HG03025 (cell line): ENCODE measurements at regions not wholly inside any gene's neighbourhood (a gene's known extent, or its start where the extent isn't known, plus 50 kb on each side); places are given as distances from the start of the nearest gene placed in this dataset.

Experiments
- ATAC-seq: cut with Tn5 transposase; IDR thresholded peaks from one replicate; pipeline ENCODE4 v1.9.1; 2021; ENCODE audit warnings: mild to moderate bottlenecking, moderate library complexity; ENCODE audit not compliant: unreplicated experiment, low FRiP score

DNA sequence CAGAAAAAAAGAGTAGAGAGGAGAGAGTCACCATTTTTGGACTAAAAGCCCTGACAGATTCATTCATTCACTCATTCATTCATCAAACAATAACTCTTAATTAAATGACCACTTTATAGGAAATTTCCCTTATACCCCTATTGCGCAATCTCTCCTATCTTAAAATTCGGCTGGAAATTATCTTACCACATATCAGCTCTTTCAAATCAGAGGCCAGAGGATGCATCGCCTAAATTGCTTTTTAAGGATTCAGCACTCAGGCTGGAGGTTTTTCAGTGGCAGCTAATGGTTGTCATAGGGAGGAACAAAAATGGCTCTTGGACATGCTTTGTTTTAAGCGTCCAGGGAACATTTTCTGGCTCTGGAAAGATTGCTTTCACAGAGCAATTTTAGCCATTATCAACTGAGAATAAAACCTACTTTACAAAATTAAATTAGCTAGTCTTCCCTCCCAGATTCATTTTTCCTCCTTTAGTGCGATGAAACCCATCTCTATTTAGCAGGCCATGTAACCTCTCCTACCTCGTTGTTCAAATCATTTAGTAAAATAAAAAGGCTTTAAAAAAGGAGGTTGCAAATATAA lies 115.2 kb downstream of the OLFM4 start:
- ATAC-seq, result no peak

GRCh38 chr13:53144826-53145225 lies 116.2 kb downstream of the OLFM4 start:
- no peak for ATAC-seq

GRCh38 chr13:53150568-53150967 lies 122.0 kb downstream of the OLFM4 start:
- no peak for ATAC-seq

- peak; percentile 93 for ATAC-seq
These were observed 122.9 kb downstream of the OLFM4 start for GRCh38 chr13:53151336-53152056.

DNA sequence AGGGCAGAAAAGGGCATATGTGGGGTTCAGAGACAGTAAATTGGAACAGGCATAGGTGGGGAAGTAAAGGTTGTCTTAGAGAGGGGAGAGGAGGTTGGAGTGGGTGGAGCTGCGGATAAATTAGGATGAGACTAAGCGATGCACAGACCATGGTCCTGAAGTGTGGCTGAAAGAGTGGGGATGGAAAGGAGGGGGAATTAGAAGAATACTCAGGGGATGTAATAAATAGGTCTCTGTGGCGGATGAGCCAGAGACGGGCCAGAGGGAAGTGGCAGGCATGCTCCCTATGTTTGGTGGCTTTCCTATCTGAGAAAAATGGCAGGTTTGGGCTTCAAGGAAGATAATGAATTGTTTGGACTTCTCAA lies 123.4 kb downstream of the OLFM4 start:
- ATAC-seq, result no peak

DNA sequence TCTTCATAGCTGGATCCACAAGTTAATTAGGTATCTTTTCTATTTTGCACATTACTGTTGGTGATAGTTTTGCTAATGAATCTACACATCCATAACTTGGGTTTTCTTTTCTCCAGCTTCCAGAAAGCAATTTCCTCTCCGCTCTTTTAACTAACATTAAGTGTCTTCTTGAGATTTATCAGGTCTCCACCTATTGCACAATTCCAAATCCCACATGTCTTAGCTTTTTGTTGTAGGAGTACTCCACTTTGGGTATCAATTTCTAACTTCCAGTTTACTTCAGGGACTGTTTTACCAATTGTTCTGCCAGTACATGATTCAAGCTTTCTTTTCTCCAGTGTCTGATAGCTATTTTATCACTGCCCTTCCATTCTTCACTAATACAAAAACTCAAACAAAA lies 129.6 kb downstream of the OLFM4 start:
- ATAC-seq, result no peak

- ATAC-seq, result no peak
These were observed 130.8 kb downstream of the OLFM4 start for GRCh38 chr13:53159431-53159830.

- ATAC-seq, result no peak
These were observed 131.6 kb downstream of the OLFM4 start for GRCh38 chr13:53160211-53160610.

DNA sequence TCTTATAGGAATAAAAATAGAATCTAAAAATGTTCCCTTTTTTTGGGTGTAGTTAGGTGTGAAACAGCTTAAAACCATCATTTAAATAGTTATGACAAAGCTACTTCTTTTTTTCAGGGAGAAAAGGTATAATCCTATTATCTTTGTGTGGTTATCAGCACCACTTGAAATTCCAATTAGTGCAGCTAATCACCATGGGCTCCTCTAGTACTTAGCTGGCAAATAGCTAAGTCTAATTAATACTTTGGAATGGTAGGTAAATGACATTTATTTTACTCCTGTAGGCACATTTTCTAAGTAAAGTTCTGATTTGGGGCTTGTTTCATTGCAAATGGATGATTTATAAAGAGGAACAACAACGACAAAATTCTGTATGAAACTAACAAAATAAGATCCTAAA lies 132.6 kb downstream of the OLFM4 start:
- ATAC-seq, result no peak

DNA sequence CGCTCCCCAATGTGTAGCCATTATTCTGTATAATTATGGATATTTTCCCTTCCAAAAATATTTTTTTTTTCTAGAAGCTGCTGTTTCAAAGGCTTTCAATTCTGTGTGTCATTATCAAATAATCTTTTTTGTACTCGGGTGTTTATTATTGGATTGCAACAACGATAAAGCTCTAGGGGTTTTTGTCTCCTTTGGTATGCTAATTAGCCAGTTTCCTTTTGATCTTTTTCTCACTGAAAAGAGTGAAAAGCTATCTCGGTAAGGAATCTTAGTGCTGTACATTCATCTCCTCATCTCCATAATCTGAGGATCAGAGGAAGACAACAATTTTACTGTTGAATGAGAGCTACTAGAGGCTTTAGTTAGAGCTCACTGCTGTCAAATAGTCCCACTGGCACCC lies 136.6 kb downstream of the OLFM4 start:
- no peak for ATAC-seq

- no peak for ATAC-seq
These were observed 138.9 kb downstream of the OLFM4 start for GRCh38 chr13:53167561-53167960.

- no peak for ATAC-seq
These were observed 142.3 kb downstream of the OLFM4 start for GRCh38 chr13:53170910-53171309.

- ATAC-seq, result no peak
These were observed 145.9 kb downstream of the OLFM4 start for GRCh38 chr13:53174545-53174944.

GRCh38 chr13:53180684-53181083 lies 152.1 kb downstream of the OLFM4 start:
- no peak for ATAC-seq

DNA sequence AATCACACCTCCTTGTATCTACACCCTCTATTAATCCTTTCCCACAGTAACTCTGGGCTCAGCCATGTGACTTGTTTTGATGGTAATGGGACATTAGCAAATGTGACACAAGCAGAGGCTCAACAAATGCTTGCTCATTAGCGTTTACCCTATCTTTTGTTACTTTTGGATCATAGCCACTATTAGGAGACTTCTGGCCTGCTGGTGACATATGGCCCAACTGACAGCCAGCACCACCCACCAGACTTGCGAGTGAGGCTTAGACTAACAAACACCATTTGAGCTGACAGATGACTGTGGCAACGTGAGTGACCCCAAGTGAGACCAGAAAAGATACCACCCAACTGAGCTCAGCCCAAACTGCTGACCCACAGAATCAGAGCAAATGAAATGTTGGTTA lies 154.1 kb downstream of the OLFM4 start:
- no peak for ATAC-seq

- ATAC-seq, result no peak
These were observed 159.5 kb downstream of the OLFM4 start for GRCh38 chr13:53188120-53188519.

DNA sequence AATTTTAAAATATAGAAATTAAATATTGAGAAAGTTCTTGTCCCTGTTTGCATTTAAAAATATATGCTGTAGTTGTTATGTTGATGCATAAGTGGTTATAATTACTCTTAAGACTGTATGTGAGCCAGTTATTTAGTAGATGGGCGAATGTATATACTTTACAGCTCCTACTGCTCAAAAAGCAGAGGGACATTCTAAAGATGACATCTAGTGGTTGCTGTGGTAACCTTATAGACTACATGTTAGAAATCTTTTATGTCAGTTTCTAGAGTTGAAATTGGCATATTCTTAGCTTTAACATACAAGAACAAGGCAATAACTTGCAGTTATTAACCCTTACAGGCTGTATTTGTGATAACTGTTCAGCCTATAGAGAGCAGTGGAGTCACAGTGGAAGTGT lies 160.5 kb downstream of the OLFM4 start:
- no peak for ATAC-seq

GRCh38 chr13:53191091-53191490 lies 162.5 kb downstream of the OLFM4 start:
- no peak for ATAC-seq

DNA sequence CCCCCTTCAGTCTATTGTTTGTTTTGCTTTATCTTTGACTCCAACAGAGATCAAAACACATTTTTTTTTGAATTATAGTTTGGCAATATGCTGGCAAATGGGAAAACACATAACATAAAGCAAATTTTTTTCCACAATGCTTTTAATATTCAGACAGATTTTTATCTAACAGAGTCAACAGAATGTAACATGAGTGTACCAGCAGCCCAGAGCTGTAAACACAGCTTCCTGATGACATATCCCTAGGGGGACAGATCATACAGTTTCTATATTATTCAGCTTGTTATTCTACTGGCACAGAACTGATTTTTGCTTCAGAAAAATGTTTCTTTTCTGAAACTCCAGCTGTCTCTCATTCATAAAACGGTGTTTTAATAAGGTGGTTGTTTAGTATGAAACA lies 168.8 kb downstream of the OLFM4 start:
- ATAC-seq, result no peak

GRCh38 chr13:53198017-53198416 lies 169.4 kb downstream of the OLFM4 start:
- no peak for ATAC-seq

GRCh38 chr13:53198736-53199135 lies 170.1 kb downstream of the OLFM4 start:
- ATAC-seq, result no peak

DNA sequence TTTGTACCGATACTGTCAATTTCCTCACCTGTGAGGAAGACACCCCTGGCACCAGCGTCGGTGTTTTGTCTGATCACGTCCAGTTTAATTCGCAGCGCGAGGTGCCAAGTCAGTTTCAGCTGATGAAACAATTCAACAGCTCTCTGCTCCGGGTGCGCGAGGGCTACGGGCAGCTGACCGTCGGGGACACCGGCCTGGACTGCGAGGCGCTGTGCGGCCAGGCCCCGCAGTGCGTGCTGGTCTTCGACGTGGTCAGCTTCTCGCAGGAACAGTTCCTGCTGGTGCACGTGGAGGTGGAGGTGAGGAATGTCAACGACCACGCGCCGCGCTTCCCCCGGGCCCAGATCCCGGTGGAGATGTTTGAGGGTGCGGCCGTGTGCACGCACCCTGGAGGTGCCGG lies 171.5 kb downstream of the OLFM4 start:
- ATAC-seq, result no peak
